MM.1S (cell line): ENCODE measurements at regions not wholly inside any gene's neighbourhood (a gene's known extent, or its start where the extent isn't known, plus 50 kb on each side); places are given as distances from the start of the nearest gene placed in this dataset.

ENCODE experiments used
- DNase-seq: peaks from one replicate; pipeline ENCODE4 v3.0.0-alpha.2; 2015
- H2AFZ ChIP-seq: fragments of 300-600 bp; sonication (generic); 2 replicates; pipeline ENCODE4 v1.6.0; 2016; ENCODE audit warnings: antibody characterized with exemption, low read length
- H3F3A ChIP-seq: fragments of 300-600 bp; sonication (generic); 2 replicates; pipeline ENCODE4 v1.6.1; 2016; ENCODE audit warnings: mild to moderate bottlenecking, antibody characterized with exemption, low read length, moderate library complexity, mixed read lengths; ENCODE audit not compliant: insufficient read depth
- H3K27ac ChIP-seq: fragments of 300-600 bp; sonication (generic); 2 replicates; pipeline ENCODE4 v1.5.1; 2016; ENCODE audit warnings: mild to moderate bottlenecking, low read length
- H3K27me3 ChIP-seq: fragments of 300-600 bp; sonication (generic); replicated peaks from 2 replicates; pipeline ENCODE4 v1.6.0; 2016; ENCODE audit warnings: low read length; ENCODE audit not compliant: insufficient read depth
- H3K36me3 ChIP-seq: fragments of 300-600 bp; sonication (generic); replicated peaks from 2 replicates; pipeline ENCODE4 v1.6.1; 2016; ENCODE audit warnings: mild to moderate bottlenecking, low read length, mixed read lengths; ENCODE audit not compliant: insufficient read depth
- H3K4me1 ChIP-seq: fragments of 300-600 bp; sonication (generic); 2 replicates; pipeline ENCODE4 v1.6.1; 2016; ENCODE audit warnings: low read length, mixed read lengths
- H3K4me2 ChIP-seq: fragments of 300-600 bp; sonication (generic); 2 replicates; pipeline ENCODE4 v1.6.0; 2016; ENCODE audit warnings: low read depth, low read length
- H3K4me3 ChIP-seq: fragments of 300-600 bp; sonication (generic); 2 replicates; pipeline ENCODE4 v1.5.1; 2016; ENCODE audit warnings: low read length, mixed read lengths
- H3K79me2 ChIP-seq: fragments of 300-600 bp; sonication (generic); 2 replicates; pipeline ENCODE4 v1.6.1; 2016; ENCODE audit warnings: mixed run types, low read length, mixed read lengths
- H3K9ac ChIP-seq: fragments of 300-600 bp; sonication (generic); 2 replicates; pipeline ENCODE4 v1.6.1; 2016; ENCODE audit warnings: low read length, mixed read lengths
- H3K9me2 ChIP-seq: fragments of 300-600 bp; sonication (generic); replicated peaks from 2 replicates; pipeline ENCODE4 v1.6.1; 2016; ENCODE audit warnings: mild to moderate bottlenecking, low read length, mixed read lengths; ENCODE audit not compliant: insufficient read depth
- H3K9me3 ChIP-seq: fragments of 300-600 bp; sonication (generic); replicated peaks from 2 replicates; pipeline ENCODE4 v1.6.1; 2016; ENCODE audit warnings: mild to moderate bottlenecking, low read length, mixed read lengths; ENCODE audit not compliant: insufficient read depth
- H4K20me1 ChIP-seq: fragments of 300-600 bp; sonication (generic); 2 replicates; pipeline ENCODE4 v1.6.1; 2016; ENCODE audit warnings: mild to moderate bottlenecking, low read length, moderate library complexity, mixed read lengths; ENCODE audit not compliant: insufficient read depth
- EZH2 ChIP-seq: fragments of 300-600 bp; sonication (generic); optimal IDR thresholded peaks from 2 replicates; pipeline ENCODE3; 2017; ENCODE audit warnings: low read depth, mild to moderate bottlenecking, antibody characterized with exemption, low read length, mixed read lengths
- EZH2phosphoT487 ChIP-seq: fragments of 300-600 bp; sonication (generic); IDR thresholded peaks from 2 replicates; pipeline ENCODE4 v1.6.1; 2018; ENCODE audit warnings: antibody characterized with exemption, low read length
- TF ChIP-seq, protein P1 (sequence below): fragments of 300-600 bp; sonication (generic); IDR thresholded peaks from 2 replicates; pipeline ENCODE4 v1.5.1; 2016; ENCODE audit warnings: antibody characterized with exemption, low read length, mixed read lengths

DNA sequence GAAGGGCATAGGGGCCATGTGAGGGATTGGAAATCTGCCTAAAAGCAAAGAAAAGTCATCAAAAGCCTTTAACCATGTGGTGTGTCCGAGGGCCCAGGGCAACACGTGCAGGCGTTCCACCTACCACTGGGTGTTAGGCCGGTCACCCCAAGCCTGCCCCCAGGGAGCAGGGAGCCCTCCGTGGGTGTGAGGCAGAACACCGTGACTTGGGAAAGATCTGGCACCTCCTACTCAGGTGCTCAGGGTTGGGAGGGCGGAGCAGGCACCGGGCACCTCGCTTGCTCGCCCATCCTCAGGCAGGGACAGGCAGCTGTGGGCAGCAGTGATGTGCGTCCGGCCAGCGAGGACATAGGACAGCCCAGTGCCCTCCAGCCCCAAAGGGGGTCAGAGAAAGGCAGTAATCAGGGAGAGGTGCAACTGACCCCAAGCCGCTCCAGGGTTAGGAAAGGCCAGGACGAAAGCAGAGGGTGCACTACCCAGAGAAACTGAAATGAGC, 80.7 kb upstream of the CHST15 start:
- H3K36me3 ChIP-seq = no peaks in the 10 kb centered on the region
- no peaks in the 10 kb centered on the region for H3K27me3 ChIP-seq
- H3F3A ChIP-seq = no peaks in the 10 kb centered on the region
- H3K4me1 ChIP-seq = no peaks in the 10 kb centered on the region
- H2AFZ ChIP-seq = no peak overlapping the region
- DNase-seq = no peak
- no peak overlapping the region for H3K9ac ChIP-seq
- no peaks in the 10 kb centered on the region for H3K9me3 ChIP-seq
- H3K79me2 ChIP-seq = no peaks in the 10 kb centered on the region
- no peaks in the 10 kb centered on the region for H4K20me1 ChIP-seq
- H3K4me2 ChIP-seq = no peak overlapping the region
- no peak overlapping the region for H3K4me3 ChIP-seq
- H3K27ac ChIP-seq = no peak overlapping the region
- no peak for TF ChIP-seq EZH2
- TF ChIP-seq, protein P1, sequence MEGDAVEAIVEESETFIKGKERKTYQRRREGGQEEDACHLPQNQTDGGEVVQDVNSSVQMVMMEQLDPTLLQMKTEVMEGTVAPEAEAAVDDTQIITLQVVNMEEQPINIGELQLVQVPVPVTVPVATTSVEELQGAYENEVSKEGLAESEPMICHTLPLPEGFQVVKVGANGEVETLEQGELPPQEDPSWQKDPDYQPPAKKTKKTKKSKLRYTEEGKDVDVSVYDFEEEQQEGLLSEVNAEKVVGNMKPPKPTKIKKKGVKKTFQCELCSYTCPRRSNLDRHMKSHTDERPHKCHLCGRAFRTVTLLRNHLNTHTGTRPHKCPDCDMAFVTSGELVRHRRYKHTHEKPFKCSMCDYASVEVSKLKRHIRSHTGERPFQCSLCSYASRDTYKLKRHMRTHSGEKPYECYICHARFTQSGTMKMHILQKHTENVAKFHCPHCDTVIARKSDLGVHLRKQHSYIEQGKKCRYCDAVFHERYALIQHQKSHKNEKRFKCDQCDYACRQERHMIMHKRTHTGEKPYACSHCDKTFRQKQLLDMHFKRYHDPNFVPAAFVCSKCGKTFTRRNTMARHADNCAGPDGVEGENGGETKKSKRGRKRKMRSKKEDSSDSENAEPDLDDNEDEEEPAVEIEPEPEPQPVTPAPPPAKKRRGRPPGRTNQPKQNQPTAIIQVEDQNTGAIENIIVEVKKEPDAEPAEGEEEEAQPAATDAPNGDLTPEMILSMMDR = no peak
- no peak for TF ChIP-seq EZH2phosphoT487
- H3K9me2 ChIP-seq = no peaks in the 10 kb centered on the region

DNA sequence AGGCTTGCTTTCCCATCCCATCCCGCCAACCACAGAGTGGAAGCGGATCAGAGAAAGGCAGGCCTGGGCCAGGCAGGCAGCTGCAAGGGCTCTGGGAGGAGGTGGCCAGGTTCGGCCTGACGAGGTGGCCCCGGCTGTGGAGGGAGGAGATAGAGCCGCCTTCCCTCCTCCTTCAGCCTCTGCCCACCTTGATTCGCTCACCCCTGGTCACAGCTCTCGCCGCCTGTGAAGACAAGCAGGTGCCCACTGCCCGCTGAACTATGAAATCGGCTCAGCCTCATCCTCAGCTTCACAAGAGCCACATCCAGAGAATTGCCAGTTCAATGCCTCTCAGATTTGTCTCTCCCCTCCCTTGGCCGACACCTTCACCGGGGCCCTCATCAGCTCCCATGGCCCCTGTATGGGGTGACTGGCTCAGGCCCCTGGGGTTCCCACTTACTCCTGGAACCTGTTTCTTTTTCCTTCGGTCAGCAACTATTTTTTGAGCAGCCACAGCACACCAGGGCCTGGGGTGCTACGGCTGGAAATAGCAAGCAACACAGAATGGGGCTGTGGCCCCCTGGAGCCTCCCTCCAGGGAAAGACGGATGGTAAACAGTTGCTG, 80.0 kb upstream of the CHST15 start:
- no peak for DNase-seq
- Histone ChIP-seq H3K9ac (no peak overlapping the region), H3K4me2 (no peak overlapping the region), H3K4me3 (no peak overlapping the region), H3K4me1 (no peaks in the 10 kb centered on the region), H3K27me3 (no peaks in the 10 kb centered on the region), H3K36me3 (no peaks in the 10 kb centered on the region), H3K9me3 (no peaks in the 10 kb centered on the region), H2AFZ (no peak overlapping the region), H3K9me2 (no peaks in the 10 kb centered on the region), H3F3A (no peaks in the 10 kb centered on the region), H3K79me2 (no peaks in the 10 kb centered on the region), H4K20me1 (no peaks in the 10 kb centered on the region), H3K27ac (no peak overlapping the region)
- TF ChIP-seq EZH2 (no peak), EZH2phosphoT487 (no peak)
- TF ChIP-seq, protein P1 = no peak

DNA sequence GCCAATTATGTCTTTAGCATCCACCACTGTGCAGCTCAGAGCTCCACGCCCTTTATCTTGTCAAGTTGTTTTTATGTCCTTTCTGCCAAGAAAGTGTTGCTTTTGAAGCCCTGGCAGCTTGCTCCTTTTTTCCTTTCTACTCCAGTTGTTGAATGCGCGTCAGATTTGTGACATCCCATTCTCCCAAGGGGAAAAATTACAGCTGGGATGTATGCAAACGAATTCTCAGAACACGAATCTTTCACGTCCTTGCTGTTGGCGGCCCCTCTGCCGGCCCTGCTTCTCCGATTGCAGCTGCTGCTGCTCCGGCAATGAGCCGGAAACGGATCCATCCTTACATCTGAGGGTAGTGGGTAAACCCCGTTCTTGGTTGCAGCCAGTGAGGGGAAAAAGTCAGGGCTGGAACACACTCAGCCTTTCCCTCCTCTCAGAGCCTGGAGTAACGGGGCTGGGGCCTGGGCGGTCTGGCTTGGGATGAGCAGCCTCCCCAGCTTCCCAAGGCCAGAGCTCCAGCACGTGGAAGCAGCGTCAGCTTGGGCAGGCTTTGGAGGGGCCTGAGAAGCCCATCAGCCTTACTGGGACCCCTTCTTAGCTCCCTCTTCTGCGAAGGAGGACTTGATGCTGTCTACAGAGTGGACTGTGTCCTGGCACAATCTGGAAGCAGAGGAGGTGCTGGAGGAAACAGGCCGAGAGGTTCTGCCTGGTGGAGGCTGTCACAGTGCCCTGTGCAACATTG, 79.0 kb upstream of the CHST15 start:
- TF ChIP-seq EZH2phosphoT487 (no peak), EZH2 (no peak)
- TF ChIP-seq, protein P1 = no peak
- Histone ChIP-seq H3K79me2 (no peaks in the 10 kb centered on the region), H3F3A (no peaks in the 10 kb centered on the region), H3K9me2 (no peaks in the 10 kb centered on the region), H3K27me3 (no peaks in the 10 kb centered on the region), H3K4me1 (no peaks in the 10 kb centered on the region), H3K9me3 (no peaks in the 10 kb centered on the region), H3K4me3 (no peak overlapping the region), H3K4me2 (no peak overlapping the region), H4K20me1 (no peaks in the 10 kb centered on the region), H3K36me3 (no peaks in the 10 kb centered on the region), H3K27ac (no peak overlapping the region), H2AFZ (no peak overlapping the region), H3K9ac (no peak overlapping the region)
- no peak for DNase-seq
